Loucy (cell line): ENCODE measurements at regions not wholly inside any gene's neighbourhood (a gene's known extent, or its start where the extent isn't known, plus 50 kb on each side); places are given as distances from the start of the nearest gene placed in this dataset.

ENCODE experiments used
- H2AFZ ChIP-seq: fragments of 200-600 bp; sonication (generic); 2 replicates; pipeline ENCODE4 v1.6.0; 2016; ENCODE audit warnings: antibody characterized with exemption, mild to moderate bottlenecking, low read length, moderate library complexity
- H3F3A ChIP-seq: fragments of 200-600 bp; 2 replicates; pipeline ENCODE4 v1.6.0; 2016; ENCODE audit warnings: antibody characterized with exemption, low read depth, mild to moderate bottlenecking
- H3K27me3 ChIP-seq: fragments of 200-600 bp; sonication (generic); 2 replicates; pipeline ENCODE4 v1.6.1; 2014; ENCODE audit warnings: low read length, mild to moderate bottlenecking; ENCODE audit not compliant: insufficient read depth, poor library complexity, severe bottlenecking
- H3K36me3 ChIP-seq: fragments of 200-600 bp; sonication (generic); 2 replicates; pipeline ENCODE4 v1.6.1; 2016; ENCODE audit warnings: low read length; ENCODE audit not compliant: insufficient read depth
- H3K4me1 ChIP-seq: fragments of 200-600 bp; sonication (generic); 2 replicates; pipeline ENCODE4 v1.5.1; 2014; ENCODE audit warnings: low read length, mild to moderate bottlenecking; ENCODE audit not compliant: insufficient read depth, poor library complexity, severe bottlenecking
- H3K4me2 ChIP-seq: fragments of 200-600 bp; sonication (generic); 2 replicates; pipeline ENCODE4 v1.6.0; 2014; ENCODE audit warnings: antibody characterized with exemption, low read length, low read depth, mild to moderate bottlenecking; ENCODE audit not compliant: poor library complexity, severe bottlenecking
- H3K4me3 ChIP-seq: fragments of 200-600 bp; sonication (generic); 2 replicates; pipeline ENCODE4 v1.5.1; 2014; ENCODE audit warnings: low read length, mild to moderate bottlenecking, mixed read lengths; ENCODE audit not compliant: poor library complexity, severe bottlenecking
- H3K79me2 ChIP-seq: fragments of 200-600 bp; sonication (generic); 2 replicates; pipeline ENCODE4 v1.6.1; 2014; ENCODE audit warnings: low read length; ENCODE audit not compliant: insufficient read depth
- H3K9ac ChIP-seq: fragments of 200-600 bp; sonication (generic); 2 replicates; pipeline ENCODE4 v1.6.0; 2014; ENCODE audit warnings: mild to moderate bottlenecking, low read depth, low read length, moderate library complexity; ENCODE audit not compliant: poor library complexity, severe bottlenecking
- H3K9me2 ChIP-seq: fragments of 200-600 bp; sonication (generic); replicated peaks from 2 replicates; pipeline ENCODE4 v1.6.1; 2016; ENCODE audit warnings: low read depth, low read length, mixed read lengths
- H3K9me3 ChIP-seq: fragments of 200-600 bp; sonication (generic); 2 replicates; pipeline ENCODE4 v1.6.1; 2014; ENCODE audit warnings: mild to moderate bottlenecking, antibody characterized with exemption, low read length, low read depth; ENCODE audit not compliant: insufficient read depth
- H4K20me1 ChIP-seq: fragments of 200-600 bp; sonication (generic); 2 replicates; pipeline ENCODE4 v1.6.0; 2014; ENCODE audit warnings: antibody characterized with exemption, low read length, mild to moderate bottlenecking; ENCODE audit not compliant: insufficient read depth, poor library complexity, severe bottlenecking
- CTCF ChIP-seq: fragments of 200-600 bp; sonication (generic); conservative IDR thresholded peaks from 2 replicates; pipeline ENCODE4 v1.5.1; 2014; ENCODE audit warnings: mild to moderate bottlenecking, antibody characterized with exemption, low read length
- EZH2phosphoT487 ChIP-seq: fragments of 200-600 bp; IDR thresholded peaks from 2 replicates; pipeline ENCODE4 v1.6.1; 2018; ENCODE audit warnings: antibody characterized with exemption, mild to moderate bottlenecking, moderate library complexity, borderline replicate concordance

GRCh38 chr1:65075123-65075976 is 72.7 kb upstream of the AK4 start:
- Histone ChIP-seq H3K79me2 (no peaks in the 10 kb centered on the region), H3K27me3 (no peaks in the 10 kb centered on the region), H3K4me3 (no peak overlapping the region), H3K4me1 (peaks cover 6% of the 10 kb centered on the region), H3K9me3 (no peaks in the 10 kb centered on the region), H4K20me1 (no peaks in the 10 kb centered on the region), H3K4me2 (no peak overlapping the region), H3K9me2 (no peaks in the 10 kb centered on the region), H3F3A (no peaks in the 10 kb centered on the region), H3K36me3 (no peaks in the 10 kb centered on the region), H3K9ac (no peak overlapping the region), H2AFZ (peak overlapping the region; percentile 84)
- TF ChIP-seq EZH2phosphoT487 = no peak
- TF ChIP-seq CTCF = peak; percentile 88

- TF ChIP-seq CTCF (no peak), EZH2phosphoT487 (no peak)
- Histone ChIP-seq H3K4me1 (peaks cover 6% of the 10 kb centered on the region), H3K36me3 (no peaks in the 10 kb centered on the region)
Measured at GRCh38 chr1:65077369-65077768, 70.6 kb upstream of the AK4 start.

GRCh38 chr1:65079941-65080340 is 68.1 kb upstream of the AK4 start:
- Histone ChIP-seq H4K20me1 (no peaks in the 10 kb centered on the region), H3F3A (no peaks in the 10 kb centered on the region), H3K79me2 (no peaks in the 10 kb centered on the region), H3K4me2 (no peak overlapping the region), H3K27me3 (no peaks in the 10 kb centered on the region), H2AFZ (no peak overlapping the region), H3K9ac (no peak overlapping the region), H3K4me1 (peaks cover 23% of the 10 kb centered on the region), H3K4me3 (no peak overlapping the region), H3K9me2 (no peaks in the 10 kb centered on the region), H3K9me3 (no peaks in the 10 kb centered on the region), H3K36me3 (no peaks in the 10 kb centered on the region)
- no peak for TF ChIP-seq EZH2phosphoT487
- TF ChIP-seq CTCF = no peak

More at GRCh38 chr1:65077369-65077768, 70.6 kb upstream of the AK4 start:
- no peak overlapping the region for H3K4me2 ChIP-seq
- no peaks in the 10 kb centered on the region for H3K27me3 ChIP-seq
- no peak overlapping the region for H2AFZ ChIP-seq
- H3F3A ChIP-seq = no peaks in the 10 kb centered on the region
- H3K79me2 ChIP-seq = no peaks in the 10 kb centered on the region
- H3K9me3 ChIP-seq = no peaks in the 10 kb centered on the region
- H3K4me3 ChIP-seq = no peak overlapping the region
- no peak overlapping the region for H3K9ac ChIP-seq
- no peaks in the 10 kb centered on the region for H3K9me2 ChIP-seq
- no peaks in the 10 kb centered on the region for H4K20me1 ChIP-seq
